ENCODE measurements at regions not wholly inside any gene's neighbourhood (a gene's known extent, or its start where the extent isn't known, plus 50 kb on each side); places are given as distances from the start of the nearest gene placed in this dataset.

GRCh38 chr2:166661824-166662223 lies 167.8 kb upstream of the SCN7A start:
- H3K4me3 Mint-ChIP-seq = no peak overlapping the region
- CTCF ChIA-PET (ENCODE audit: partially characterized antibody) = no interaction called here
- H3K4me1 Mint-ChIP-seq = no peaks in the 10 kb centered on the region
- H3K27me3 Mint-ChIP-seq = no peaks in the 10 kb centered on the region
- H3K27ac Mint-ChIP-seq = no peak overlapping the region
- H3K27ac ChIP-seq (ENCODE audit: low read depth, low read length) = no peak overlapping the region
- peaks cover 0 to 4% (median 0%) of the 10 kb centered on the region in 8 donors for H3K9me3 Mint-ChIP-seq
- intact Hi-C loops (cut with micrococcal nuclease) = no loop called here
- DNase-seq = no peak
- POLR2A ChIA-PET (ENCODE audit: partially characterized antibody) = no interaction called here
- H3K9me3 ChIP-seq (ENCODE audit: control insufficient read depth in 1 of 2, low read length in 2 of 2) = no peaks in the 10 kb centered on the region
- no peaks in the 10 kb centered on the region for H3K36me3 ChIP-seq (ENCODE audit: insufficient read depth, low read length)
- H3K27me3 ChIP-seq (ENCODE audit: insufficient read depth, low read length) = no peaks in the 10 kb centered on the region
- no peak overlapping the region for H3K4me3 ChIP-seq (ENCODE audit: low read length in 2 of 2)
- H3K36me3 Mint-ChIP-seq = no peaks in the 10 kb centered on the region
- H3K4me1 ChIP-seq (ENCODE audit: insufficient read depth, low read length) = no peaks in the 10 kb centered on the region

- H3K4me1 Mint-ChIP-seq = no peaks in the 10 kb centered on the region
- H3K9me3 Mint-ChIP-seq = peaks cover 0 to 4% (median 0%) of the 10 kb centered on the region in 8 donors
- Histone ChIP-seq H3K4me1 (ENCODE audit: insufficient read depth, low read length) (no peaks in the 10 kb centered on the region), H3K4me3 (ENCODE audit: low read length in 2 of 2) (no peak overlapping the region), H3K36me3 (ENCODE audit: insufficient read depth, low read length) (no peaks in the 10 kb centered on the region), H3K27ac (ENCODE audit: low read depth, low read length) (no peak overlapping the region), H3K27me3 (ENCODE audit: insufficient read depth, low read length) (no peaks in the 10 kb centered on the region), H3K9me3 (ENCODE audit: control insufficient read depth in 1 of 2, low read length in 2 of 2) (no peaks in the 10 kb centered on the region)
- ChIA-PET CTCF (ENCODE audit: partially characterized antibody) (no interaction called here), POLR2A (ENCODE audit: partially characterized antibody) (no interaction called here)
- no peaks in the 10 kb centered on the region for H3K36me3 Mint-ChIP-seq
- intact Hi-C loops (cut with micrococcal nuclease) = no loop called here
- no peaks in the 10 kb centered on the region for H3K27me3 Mint-ChIP-seq
- H3K27ac Mint-ChIP-seq = no peak overlapping the region
- DNase-seq = no peak
- no peak overlapping the region for H3K4me3 Mint-ChIP-seq
These were observed 167.3 kb upstream of the SCN7A start for GRCh38 chr2:166661391-166661790.

- Histone ChIP-seq H3K27ac (ENCODE audit: low read depth, low read length) (no peak overlapping the region), H3K4me1 (ENCODE audit: insufficient read depth, low read length) (no peaks in the 10 kb centered on the region), H3K9me3 (ENCODE audit: control insufficient read depth in 1 of 2, low read length in 2 of 2) (no peaks in the 10 kb centered on the region), H3K27me3 (ENCODE audit: insufficient read depth, low read length) (no peaks in the 10 kb centered on the region), H3K36me3 (ENCODE audit: insufficient read depth, low read length) (no peaks in the 10 kb centered on the region), H3K4me3 (ENCODE audit: low read length in 2 of 2) (no peak overlapping the region)
- Mint-ChIP-seq H3K4me1 (no peaks in the 10 kb centered on the region), H3K36me3 (no peaks in the 10 kb centered on the region), H3K27me3 (no peaks in the 10 kb centered on the region), H3K27ac (no peak overlapping the region), H3K4me3 (no peak overlapping the region), H3K9me3 (peaks cover 0 to 3% (median under 1%) of the 10 kb centered on the region in 8 donors)
- POLR2A ChIA-PET (ENCODE audit: partially characterized antibody) = no interaction called here
- DNase-seq = no peak
- intact Hi-C loops (cut with micrococcal nuclease) = no loop called here
- CTCF ChIA-PET (ENCODE audit: partially characterized antibody) = no interaction called here
These were observed 164.9 kb upstream of the SCN7A start for GRCh38 chr2:166658901-166659300.

- ChIA-PET POLR2A (ENCODE audit: partially characterized antibody) (no interaction called here), CTCF (ENCODE audit: partially characterized antibody) (no interaction called here)
- Histone ChIP-seq H3K36me3 (ENCODE audit: insufficient read depth, low read length) (no peaks in the 10 kb centered on the region), H3K9me3 (ENCODE audit: control insufficient read depth in 1 of 2, low read length in 2 of 2) (no peaks in the 10 kb centered on the region), H3K27me3 (ENCODE audit: insufficient read depth, low read length) (no peaks in the 10 kb centered on the region), H3K4me3 (ENCODE audit: low read length in 2 of 2) (no peak overlapping the region), H3K27ac (ENCODE audit: low read depth, low read length) (no peak overlapping the region), H3K4me1 (ENCODE audit: insufficient read depth, low read length) (no peaks in the 10 kb centered on the region)
- no peaks in the 10 kb centered on the region for H3K4me1 Mint-ChIP-seq
- H3K4me3 Mint-ChIP-seq = no peak overlapping the region
- H3K27ac Mint-ChIP-seq = no peak overlapping the region
- no peak for DNase-seq
- peaks cover 0 to 2% (median 0%) of the 10 kb centered on the region in 8 donors for H3K9me3 Mint-ChIP-seq
- no peaks in the 10 kb centered on the region for H3K36me3 Mint-ChIP-seq
- intact Hi-C loops (cut with micrococcal nuclease) = no loop called here
- no peaks in the 10 kb centered on the region for H3K27me3 Mint-ChIP-seq
These were observed 159.2 kb upstream of the SCN7A start for GRCh38 chr2:166653185-166653813.

GRCh38 chr2:166651991-166652390 lies 157.9 kb upstream of the SCN7A start:
- CTCF ChIA-PET (ENCODE audit: partially characterized antibody) = no interaction called here
- H3K4me1 Mint-ChIP-seq = no peaks in the 10 kb centered on the region
- no peak overlapping the region for H3K4me3 Mint-ChIP-seq
- H3K27ac ChIP-seq (ENCODE audit: low read depth, low read length) = no peak overlapping the region
- H3K36me3 Mint-ChIP-seq = no peaks in the 10 kb centered on the region
- no peaks in the 10 kb centered on the region for H3K9me3 ChIP-seq (ENCODE audit: control insufficient read depth in 1 of 2, low read length in 2 of 2)
- DNase-seq = no peak
- no peaks in the 10 kb centered on the region for H3K4me1 ChIP-seq (ENCODE audit: insufficient read depth, low read length)
- no peaks in the 10 kb centered on the region for H3K36me3 ChIP-seq (ENCODE audit: insufficient read depth, low read length)
- H3K27ac Mint-ChIP-seq = no peak overlapping the region
- peaks cover 0 to 5% (median 0%) of the 10 kb centered on the region in 8 donors for H3K9me3 Mint-ChIP-seq
- H3K27me3 Mint-ChIP-seq = no peaks in the 10 kb centered on the region
- intact Hi-C loops (cut with micrococcal nuclease) = no loop called here
- no peak overlapping the region for H3K4me3 ChIP-seq (ENCODE audit: low read length in 2 of 2)
- POLR2A ChIA-PET (ENCODE audit: partially characterized antibody) = no interaction called here
- H3K27me3 ChIP-seq (ENCODE audit: insufficient read depth, low read length) = no peaks in the 10 kb centered on the region

GRCh38 chr2:166651080-166651675 lies 157.1 kb upstream of the SCN7A start:
- ChIA-PET CTCF (ENCODE audit: partially characterized antibody) (no interaction called here), POLR2A (ENCODE audit: partially characterized antibody) (no interaction called here)
- no peak overlapping the region for H3K27ac Mint-ChIP-seq

GRCh38 chr2:166647935-166648334 lies 153.9 kb upstream of the SCN7A start:
- H3K27ac Mint-ChIP-seq = no peak overlapping the region
- Histone ChIP-seq H3K36me3 (ENCODE audit: insufficient read depth, low read length) (no peaks in the 10 kb centered on the region), H3K9me3 (ENCODE audit: control insufficient read depth in 1 of 2, low read length in 2 of 2) (no peaks in the 10 kb centered on the region), H3K4me1 (ENCODE audit: insufficient read depth, low read length) (no peaks in the 10 kb centered on the region), H3K27ac (ENCODE audit: low read depth, low read length) (no peak overlapping the region), H3K27me3 (ENCODE audit: insufficient read depth, low read length) (no peaks in the 10 kb centered on the region), H3K4me3 (ENCODE audit: low read length in 2 of 2) (no peak overlapping the region)
- no peaks in the 10 kb centered on the region for H3K27me3 Mint-ChIP-seq
- H3K4me3 Mint-ChIP-seq = no peak overlapping the region
- ChIA-PET POLR2A (ENCODE audit: partially characterized antibody) (no interaction called here), CTCF (ENCODE audit: partially characterized antibody) (no interaction called here)
- H3K4me1 Mint-ChIP-seq = no peaks in the 10 kb centered on the region
- H3K36me3 Mint-ChIP-seq = no peaks in the 10 kb centered on the region
- H3K9me3 Mint-ChIP-seq = peaks cover 0 to 5% (median 2%) of the 10 kb centered on the region in 8 donors
- DNase-seq = no peak
- intact Hi-C loops (cut with micrococcal nuclease) = no loop called here

More at GRCh38 chr2:166651080-166651675, 157.1 kb upstream of the SCN7A start:
- Mint-ChIP-seq H3K36me3 (no peaks in the 10 kb centered on the region), H3K4me1 (no peaks in the 10 kb centered on the region), H3K9me3 (peaks cover 0 to 5% (median 0%) of the 10 kb centered on the region in 8 donors), H3K4me3 (no peak overlapping the region), H3K27me3 (no peaks in the 10 kb centered on the region)
- no peak overlapping the region for H3K4me3 ChIP-seq (ENCODE audit: low read length in 2 of 2)
- intact Hi-C loops (cut with micrococcal nuclease) = no loop called here
- DNase-seq = no peak
- H3K36me3 ChIP-seq (ENCODE audit: insufficient read depth, low read length) = no peaks in the 10 kb centered on the region
- no peaks in the 10 kb centered on the region for H3K9me3 ChIP-seq (ENCODE audit: control insufficient read depth in 1 of 2, low read length in 2 of 2)
- no peaks in the 10 kb centered on the region for H3K27me3 ChIP-seq (ENCODE audit: insufficient read depth, low read length)
- no peak overlapping the region for H3K27ac ChIP-seq (ENCODE audit: low read depth, low read length)
- H3K4me1 ChIP-seq (ENCODE audit: insufficient read depth, low read length) = no peaks in the 10 kb centered on the region
